Hepatocyte (in vitro differentiated cells): ENCODE measurements at regions not wholly inside any gene's neighbourhood (a gene's known extent, or its start where the extent isn't known, plus 50 kb on each side); places are given as distances from the start of the nearest gene placed in this dataset.
A peak's percentile ranks its signal among the peaks of the same experiment; 100 is the strongest.
"Not testable (repeated sequence)": the region's sequence is repeated elsewhere in the genome, so short reads cannot be mapped to it uniquely, and the experiment has no call there.

ENCODE experiments used
- DNase-seq: peaks from one replicate; pipeline ENCODE4 v3.0.0-alpha.2; 2016; ENCODE audit warnings: low spot score
- H2AFZ ChIP-seq: fragments of 200-600 bp; sonication (generic); 2 replicates; pipeline ENCODE4 v1.6.0; 2016; ENCODE audit warnings: antibody characterized with exemption, mild to moderate bottlenecking
- H3K27ac ChIP-seq: fragments of 200-600 bp; sonication (generic); 2 replicates; pipeline ENCODE4 v1.5.1; 2016; ENCODE audit warnings: mild to moderate bottlenecking
- H3K27me3 ChIP-seq: fragments of 200-600 bp; sonication (generic); 2 replicates; pipeline ENCODE4 v1.6.1; 2016
- H3K36me3 ChIP-seq: fragments of 200-600 bp; sonication (generic); replicated peaks from 2 replicates; pipeline ENCODE4 v1.5.1; 2016; ENCODE audit warnings: low read depth; ENCODE audit not compliant: insufficient read depth
- H3K4me1 ChIP-seq: fragments of 200-600 bp; sonication (generic); 2 replicates; pipeline ENCODE4 v1.5.1; 2016; ENCODE audit warnings: mild to moderate bottlenecking, moderate library complexity; ENCODE audit not compliant: insufficient read depth
- H3K4me2 ChIP-seq: fragments of 200-600 bp; sonication (generic); 2 replicates; pipeline ENCODE4 v1.6.0; 2016
- H3K4me3 ChIP-seq: fragments of 200-600 bp; sonication (generic); 2 replicates; pipeline ENCODE4 v1.5.1; 2016; ENCODE audit warnings: mild to moderate bottlenecking
- H3K79me2 ChIP-seq: fragments of 200-600 bp; sonication (generic); 2 replicates; pipeline ENCODE4 v1.6.0; 2017; ENCODE audit warnings: mild to moderate bottlenecking
- H3K9me2 ChIP-seq: fragments of 200-600 bp; sonication (generic); replicated peaks from 2 replicates; pipeline ENCODE4 v1.6.0; 2017; ENCODE audit warnings: mild to moderate bottlenecking; ENCODE audit not compliant: insufficient read depth
- H3K9me3 ChIP-seq: fragments of 200-600 bp; sonication (generic); 2 replicates; pipeline ENCODE4 v1.5.1; 2016; ENCODE audit warnings: low read depth, mild to moderate bottlenecking
- H4K20me1 ChIP-seq: fragments of 200-600 bp; sonication (generic); 2 replicates; pipeline ENCODE4 v1.6.0; 2016; ENCODE audit warnings: mild to moderate bottlenecking; ENCODE audit not compliant: insufficient read depth, poor library complexity, severe bottlenecking
- CTCF ChIP-seq: fragments of 200-600 bp; sonication (generic); IDR thresholded peaks from 2 replicates; pipeline ENCODE4 v1.5.1; 2016; ENCODE audit warnings: antibody characterized with exemption, mild to moderate bottlenecking; ENCODE audit not compliant: poor library complexity
- EZH2 ChIP-seq: fragments of 200-600 bp; sonication (generic); IDR thresholded peaks from 2 replicates; pipeline ENCODE4 v1.6.1; 2016; ENCODE audit warnings: antibody characterized with exemption, mild to moderate bottlenecking, borderline replicate concordance
- EZH2phosphoT487 ChIP-seq: fragments of 200-600 bp; sonication (generic); IDR thresholded peaks from one replicate; pipeline ENCODE4 v1.6.1; 2018; ENCODE audit warnings: antibody characterized with exemption, mild to moderate bottlenecking, low read depth, moderate library complexity; ENCODE audit not compliant: unreplicated experiment, severe bottlenecking
- WGBS: methylation state at CpG from one replicate; pipeline ENCODE4 v1.1.6; 2016; ENCODE audit warnings: low lambda C conversion rate; ENCODE audit errors: missing lambda C conversion rate; 5-methylcytosine and 5-hydroxymethylcytosine counted together

GRCh38 chr1:214095896-214096295 is 108.1 kb downstream of the PROX1 start:
- not testable (repeated sequence) for H2AFZ ChIP-seq, H3K4me3 ChIP-seq, H3K79me2 ChIP-seq, H4K20me1 ChIP-seq, H3K9me2 ChIP-seq, DNase-seq, H3K4me2 ChIP-seq, H3K4me1 ChIP-seq, H3K27me3 ChIP-seq, H3K27ac ChIP-seq, H3K36me3 ChIP-seq, H3K9me3 ChIP-seq

GRCh38 chr1:214101246-214101645 is 113.5 kb downstream of the PROX1 start:
- H2AFZ ChIP-seq = no peak overlapping the region
- no peaks in the 10 kb centered on the region for H3K36me3 ChIP-seq
- no peak overlapping the region for H3K4me3 ChIP-seq
- H3K27ac ChIP-seq = no peak overlapping the region
- H3K4me2 ChIP-seq = no peak overlapping the region
- DNase-seq = no peak
- no peaks in the 10 kb centered on the region for H4K20me1 ChIP-seq
- H3K4me1 ChIP-seq = no peaks in the 10 kb centered on the region
- no peaks in the 10 kb centered on the region for H3K79me2 ChIP-seq
- H3K9me3 ChIP-seq = no peaks in the 10 kb centered on the region
- no peaks in the 10 kb centered on the region for H3K27me3 ChIP-seq
- 39% methylated on average over 2 of the region's 2 CpGs for WGBS
- H3K9me2 ChIP-seq = no peaks in the 10 kb centered on the region
- TF ChIP-seq EZH2 (no peak), CTCF (no peak), EZH2phosphoT487 (no peak)

GRCh38 chr1:214101828-214102227 is 114.1 kb downstream of the PROX1 start:
- TF ChIP-seq EZH2phosphoT487 = no peak
- TF ChIP-seq EZH2 = no peak
- no peak for TF ChIP-seq CTCF
- no peaks in the 10 kb centered on the region for H3K9me3 ChIP-seq
- peak overlapping the region; percentile 61 for H3K27ac ChIP-seq
- H3K4me3 ChIP-seq = no peak overlapping the region
- no peak overlapping the region for H3K4me2 ChIP-seq
- no peaks in the 10 kb centered on the region for H3K27me3 ChIP-seq
- no peaks in the 10 kb centered on the region for H4K20me1 ChIP-seq
- 87% methylated on average over 3 of the region's 3 CpGs for WGBS
- DNase-seq = no peak
- H3K9me2 ChIP-seq = no peaks in the 10 kb centered on the region
- H3K79me2 ChIP-seq = no peaks in the 10 kb centered on the region
- no peak overlapping the region for H2AFZ ChIP-seq
- H3K36me3 ChIP-seq = no peaks in the 10 kb centered on the region
- H3K4me1 ChIP-seq = no peaks in the 10 kb centered on the region

GRCh38 chr1:214102907-214103306 is 115.1 kb downstream of the PROX1 start:
- H3K27ac ChIP-seq = peak overlapping the region; percentile 61
- H3K4me2 ChIP-seq = no peak overlapping the region
- peak; percentile 64 for DNase-seq
- no peak for TF ChIP-seq CTCF
- no peak for TF ChIP-seq EZH2phosphoT487
- TF ChIP-seq EZH2 = no peak
- WGBS = 29% methylated on average over 2 of the region's 2 CpGs
- H3K9me2 ChIP-seq = no peaks in the 10 kb centered on the region
- H3K79me2 ChIP-seq = no peaks in the 10 kb centered on the region
- no peaks in the 10 kb centered on the region for H3K36me3 ChIP-seq
- no peaks in the 10 kb centered on the region for H3K27me3 ChIP-seq
- no peaks in the 10 kb centered on the region for H3K9me3 ChIP-seq
- H3K4me1 ChIP-seq = no peaks in the 10 kb centered on the region
- H4K20me1 ChIP-seq = no peaks in the 10 kb centered on the region
- H2AFZ ChIP-seq = no peak overlapping the region
- no peak overlapping the region for H3K4me3 ChIP-seq
